Stomach (tissue), 8 donors: ENCODE measurements at regions not wholly inside any gene's neighbourhood (a gene's known extent, or its start where the extent isn't known, plus 50 kb on each side); places are given as distances from the start of the nearest gene placed in this dataset.

Source experiments
- DNase-seq, 2 donors: peaks; one replicate each; pipeline versions ENCODE4 v3.0.0 to v3.0.0-alpha.2; 2013 to 2019
- H3K27ac ChIP-seq, 5 donors: fragments of 200-600 bp in 4 of 5; sonication (generic) in 4 of 5; one replicate each; pipeline ENCODE4 v1.5.1; 2013 to 2019; ENCODE audit warnings: mild to moderate bottlenecking in 1 of 5, moderate library complexity in 1 of 5
- H3K27me3 ChIP-seq, 3 donors: fragments of 200-600 bp; sonication (generic); one replicate each; pipeline ENCODE4 v1.5.1; 2017 to 2019; ENCODE audit warnings: mixed run types in 1 of 3
- H3K36me3 ChIP-seq, 4 donors: fragments of 200-600 bp; sonication (generic); 1 replicate in 3 of 4; 2 replicates in 1 of 4; pipeline ENCODE4 v1.5.1; 2016 to 2019
- H3K4me1 ChIP-seq, 4 donors: fragments of 200-600 bp; sonication (generic); one replicate each; pipeline ENCODE4 v1.5.1; 2016 to 2019
- H3K4me3 ChIP-seq, 4 donors: fragments of 200-600 bp; sonication (generic) in 3 of 4; one replicate each; pipeline ENCODE4 v1.5.1; 2016 to 2019; ENCODE audit warnings: mild to moderate bottlenecking in 1 of 4
- H3K9me3 ChIP-seq, 4 donors: fragments of 200-600 bp; sonication (generic); one replicate each; pipeline ENCODE4 v1.5.1; 2016 to 2019
- EP300 ChIP-seq: sonication (generic); formaldehyde crosslinking; IDR thresholded peaks from one replicate; pipeline ENCODE4 v1.6.1; 2017; ENCODE audit warnings: antibody characterized with exemption
- POLR2A ChIP-seq, 4 donors: fragments of 450-650 bp; IDR thresholded peaks; one replicate each; pipeline ENCODE4 v1.6.1; 2016; ENCODE audit warnings: antibody characterized with exemption in 4 of 4, control low read depth in 2 of 4, mild to moderate bottlenecking in 1 of 4, moderate library complexity in 1 of 4
- POLR2AphosphoS5 ChIP-seq, 3 donors: sonication (generic); formaldehyde crosslinking; IDR thresholded peaks; one replicate each; pipeline ENCODE4 v1.6.1; 2016; ENCODE audit warnings: antibody characterized with exemption in 3 of 3
- WGBS, 5 donors: extraction: QIAGEN DNeasy Blood & Tissue Kit in 3 of 5; methylation state at CpG; one replicate each; pipeline versions ENCODE4 v1.1.5 to v1.1.7; 2013 to 2018; 5-methylcytosine and 5-hydroxymethylcytosine counted together
- intact Hi-C: fragments of 100-400 bp; cut with DNase I; formaldehyde crosslinking; loops from one replicate; pipeline ENCODE4 v1.15.1; 2023; ENCODE audit warnings: low total_unique reads
- TF ChIP-seq, protein P1 (sequence below), 7 experiments: fragments of 450-650 bp in 4 of 7; fragments of 200-600 bp in 3 of 7; sonication (generic) in 3 of 7; IDR thresholded peaks; one replicate each; pipeline ENCODE4 v1.5.1; 2016 to 2019; ENCODE audit warnings: antibody characterized with exemption in 7 of 7, control low read depth in 2 of 7, mild to moderate bottlenecking in 1 of 7
- donor health status: healthy with polysubstance abuse.
- donor health status: Bipolar disorder and iron deficiency.
- donor health status: healthy.

- no peak for DNase-seq
- 88 to 100% (median 94%) methylated on average over 2 of the region's 2 CpGs for WGBS, 5 donors
- Histone ChIP-seq H3K4me3 (no peak overlapping the region), H3K4me1 (no peaks in the 10 kb centered on the region), H3K27ac (no peak overlapping the region), H3K27me3 (no peaks in the 10 kb centered on the region), H3K9me3 (no peaks in the 10 kb centered on the region), H3K36me3 (no peaks in the 10 kb centered on the region)
- intact Hi-C loops = no loop called here
- TF ChIP-seq POLR2A (IDR thresholded peaks at IDR 0.05) = no peak
- TF ChIP-seq EP300 = no peak
- TF ChIP-seq, protein P1, sequence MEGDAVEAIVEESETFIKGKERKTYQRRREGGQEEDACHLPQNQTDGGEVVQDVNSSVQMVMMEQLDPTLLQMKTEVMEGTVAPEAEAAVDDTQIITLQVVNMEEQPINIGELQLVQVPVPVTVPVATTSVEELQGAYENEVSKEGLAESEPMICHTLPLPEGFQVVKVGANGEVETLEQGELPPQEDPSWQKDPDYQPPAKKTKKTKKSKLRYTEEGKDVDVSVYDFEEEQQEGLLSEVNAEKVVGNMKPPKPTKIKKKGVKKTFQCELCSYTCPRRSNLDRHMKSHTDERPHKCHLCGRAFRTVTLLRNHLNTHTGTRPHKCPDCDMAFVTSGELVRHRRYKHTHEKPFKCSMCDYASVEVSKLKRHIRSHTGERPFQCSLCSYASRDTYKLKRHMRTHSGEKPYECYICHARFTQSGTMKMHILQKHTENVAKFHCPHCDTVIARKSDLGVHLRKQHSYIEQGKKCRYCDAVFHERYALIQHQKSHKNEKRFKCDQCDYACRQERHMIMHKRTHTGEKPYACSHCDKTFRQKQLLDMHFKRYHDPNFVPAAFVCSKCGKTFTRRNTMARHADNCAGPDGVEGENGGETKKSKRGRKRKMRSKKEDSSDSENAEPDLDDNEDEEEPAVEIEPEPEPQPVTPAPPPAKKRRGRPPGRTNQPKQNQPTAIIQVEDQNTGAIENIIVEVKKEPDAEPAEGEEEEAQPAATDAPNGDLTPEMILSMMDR (IDR thresholded peaks at IDR 0.05) = no peak
- no peak for TF ChIP-seq POLR2AphosphoS5 (IDR thresholded peaks at IDR 0.05)
Observed at GRCh38 chr11:130593064-130593463, 144.6 kb downstream of the ADAMTS15 start.

GRCh38 chr11:130598433-130598832 lies 150.0 kb downstream of the ADAMTS15 start:
- intact Hi-C loops = no loop called here
- DNase-seq = no peak

GRCh38 chr11:130599073-130599654 lies 150.7 kb downstream of the ADAMTS15 start:
- Histone ChIP-seq H3K36me3 (no peaks in the 10 kb centered on the region), H3K4me3 (no peak overlapping the region), H3K27me3 (no peaks in the 10 kb centered on the region), H3K27ac (no peak overlapping the region), H3K9me3 (no peaks in the 10 kb centered on the region), H3K4me1 (peaks cover 0 to 22% (median 10%) of the 10 kb centered on the region in 4 donors)
- DNase-seq = peak in 1 of 2 donors; percentile 57
- intact Hi-C loops = no loop called here
- 65 to 92% (median 87%) methylated on average over 4 of the region's 4 CpGs for WGBS, 5 donors
- TF ChIP-seq POLR2A (IDR thresholded peaks at IDR 0.05) (no peak), POLR2AphosphoS5 (IDR thresholded peaks at IDR 0.05) (no peak), EP300 (no peak)
- TF ChIP-seq, protein P1 (IDR thresholded peaks at IDR 0.05) = no peak

More at GRCh38 chr11:130598433-130598832, 150.0 kb downstream of the ADAMTS15 start:
- TF ChIP-seq, protein P1 (IDR thresholded peaks at IDR 0.05) = no peak
- TF ChIP-seq EP300 = no peak
- TF ChIP-seq POLR2A (IDR thresholded peaks at IDR 0.05) = no peak
- H3K4me1 ChIP-seq = peaks cover 0 to 22% (median 10%) of the 10 kb centered on the region in 4 donors
- WGBS, 5 donors = 93 to 96% (median 95%) methylated on average over 25 of the region's 25 CpGs
- no peak overlapping the region for H3K4me3 ChIP-seq
- no peaks in the 10 kb centered on the region for H3K27me3 ChIP-seq
- no peak overlapping the region for H3K27ac ChIP-seq
- H3K36me3 ChIP-seq = no peaks in the 10 kb centered on the region
- H3K9me3 ChIP-seq = no peaks in the 10 kb centered on the region

- Histone ChIP-seq H3K27me3 (no peaks in the 10 kb centered on the region), H3K36me3 (no peaks in the 10 kb centered on the region), H3K4me3 (no peak overlapping the region), H3K4me1 (peaks cover 0 to 22% (median 10%) of the 10 kb centered on the region in 4 donors), H3K27ac (no peak overlapping the region), H3K9me3 (no peaks in the 10 kb centered on the region)
- DNase-seq = no peak
- TF ChIP-seq EP300 (no peak), POLR2AphosphoS5 (IDR thresholded peaks at IDR 0.05) (no peak), POLR2A (IDR thresholded peaks at IDR 0.05) (no peak)
- TF ChIP-seq, protein P1 (IDR thresholded peaks at IDR 0.05) = no peak
- WGBS, 5 donors = 71 to 87% (median 73%) methylated on average over 4 of the region's 4 CpGs
- intact Hi-C loops = no loop called here
Observed at GRCh38 chr11:130600139-130600538, 151.7 kb downstream of the ADAMTS15 start.
